Ishikawa (cell line): ENCODE measurements at regions not wholly inside any gene's neighbourhood (a gene's known extent, or its start where the extent isn't known, plus 50 kb on each side); places are given as distances from the start of the nearest gene placed in this dataset.

Experiments
- CEBPB ChIP-seq: IDR thresholded peaks from 2 replicates; pipeline ENCODE4 v1.6.1; 2012
- CREB1 ChIP-seq: IDR thresholded peaks from 2 replicates; pipeline ENCODE4 v1.6.1; 2012; ENCODE audit warnings: low read depth
- EP300 ChIP-seq: IDR thresholded peaks from 2 replicates; pipeline ENCODE4 v1.6.1; 2012; ENCODE audit warnings: borderline replicate concordance
- FOXM1 ChIP-seq: IDR thresholded peaks from 2 replicates; pipeline ENCODE4 v1.6.1; 2012; ENCODE audit warnings: low read depth, borderline replicate concordance
- MAX ChIP-seq: IDR thresholded peaks from 2 replicates; pipeline ENCODE4 v1.6.1; 2012
- NFIC ChIP-seq: IDR thresholded peaks from 2 replicates; pipeline ENCODE4 v1.6.1; 2012
- RAD21 ChIP-seq: IDR thresholded peaks from 2 replicates; pipeline ENCODE4 v1.6.1; 2012; ENCODE audit warnings: low read depth
- REST ChIP-seq: IDR thresholded peaks from 2 replicates; pipeline ENCODE4 v1.6.1; 2012; ENCODE audit warnings: low read depth, mild to moderate bottlenecking
- TAF1 ChIP-seq: IDR thresholded peaks from 2 replicates; pipeline ENCODE4 v1.6.1; 2012; ENCODE audit warnings: low read depth, mild to moderate bottlenecking
- TEAD4 ChIP-seq: IDR thresholded peaks from 2 replicates; pipeline ENCODE4 v1.6.1; 2012
- USF1 ChIP-seq: IDR thresholded peaks from 2 replicates; pipeline ENCODE4 v1.6.1; 2012
- YY1 ChIP-seq: IDR thresholded peaks from 2 replicates; pipeline ENCODE4 v1.6.1; 2012; ENCODE audit warnings: low read depth
- ZBTB7A ChIP-seq: IDR thresholded peaks from 2 replicates; pipeline ENCODE4 v1.6.1; 2012; ENCODE audit warnings: low read depth

DNA sequence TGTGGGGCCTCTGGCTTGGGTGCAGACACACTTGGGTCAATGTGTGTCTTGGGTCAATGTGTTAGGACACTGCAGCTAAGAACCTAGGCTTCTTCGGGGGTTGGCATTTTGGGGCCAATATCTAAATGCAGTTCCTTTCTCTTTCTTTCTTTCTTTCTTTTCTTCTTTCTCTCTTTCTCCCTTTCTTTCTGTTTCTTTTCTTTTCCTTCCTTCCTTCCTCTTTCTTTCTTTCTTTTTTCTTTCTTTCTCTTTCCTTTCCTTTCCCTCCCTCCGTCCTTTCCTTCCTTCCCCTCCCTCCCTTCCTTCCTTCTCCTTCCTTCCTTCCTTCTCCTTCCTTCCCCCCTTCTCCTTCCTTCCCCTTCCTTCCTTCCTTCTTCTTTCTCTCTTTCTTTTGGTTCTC lies 57.7 kb upstream of the OSR1 start:
- no peak for TF ChIP-seq REST
- TF ChIP-seq TAF1, result no peak
- no peak for TF ChIP-seq EP300
- no peak for TF ChIP-seq RAD21
- no peak for TF ChIP-seq CREB1
- no peak for TF ChIP-seq NFIC
- TF ChIP-seq MAX, result no peak
- no peak for TF ChIP-seq YY1
- TF ChIP-seq USF1, result no peak
- TF ChIP-seq TEAD4, result no peak
- TF ChIP-seq FOXM1, result no peak
- no peak for TF ChIP-seq ZBTB7A
- TF ChIP-seq CEBPB, result no peak
